BE2C (cell line): ENCODE measurements at regions not wholly inside any gene's neighbourhood (a gene's known extent, or its start where the extent isn't known, plus 50 kb on each side); places are given as distances from the start of the nearest gene placed in this dataset.

Experiments
- DNase-seq: peaks from one replicate; pipeline ENCODE4 v3.0.0-alpha.2; 2020
- H3K27me3 ChIP-seq: fragments of 250-450 bp; sonication (Bioruptor Pico); 2 replicates; pipeline ENCODE4 v1.5.1; 2020; ENCODE audit warnings: mild to moderate bottlenecking
- H3K36me3 ChIP-seq: fragments of 250-450 bp; sonication (Bioruptor Pico); 2 replicates; pipeline ENCODE4 v1.5.1; 2020; ENCODE audit warnings: mild to moderate bottlenecking
- H3K4me1 ChIP-seq: fragments of 250-450 bp; sonication (Bioruptor Pico); 2 replicates; pipeline ENCODE4 v1.5.1; 2020
- H3K4me3 ChIP-seq: 2 replicates; pipeline ENCODE4 v1.5.1; 2011; ENCODE audit warnings: low read depth, low read length
- H3K9me3 ChIP-seq: fragments of 250-450 bp; sonication (Bioruptor Pico); 2 replicates; pipeline ENCODE4 v1.5.1; 2020
- TF ChIP-seq, protein P1 (sequence below): IDR thresholded peaks from 2 replicates; pipeline ENCODE4 v1.5.1; 2012; ENCODE audit warnings: mild to moderate bottlenecking, low read depth, low read length

- Histone ChIP-seq H3K36me3 (no peaks in the 10 kb centered on the region), H3K27me3 (no peaks in the 10 kb centered on the region), H3K4me1 (no peaks in the 10 kb centered on the region), H3K4me3 (no peak overlapping the region), H3K9me3 (no peaks in the 10 kb centered on the region)
- TF ChIP-seq, protein P1, sequence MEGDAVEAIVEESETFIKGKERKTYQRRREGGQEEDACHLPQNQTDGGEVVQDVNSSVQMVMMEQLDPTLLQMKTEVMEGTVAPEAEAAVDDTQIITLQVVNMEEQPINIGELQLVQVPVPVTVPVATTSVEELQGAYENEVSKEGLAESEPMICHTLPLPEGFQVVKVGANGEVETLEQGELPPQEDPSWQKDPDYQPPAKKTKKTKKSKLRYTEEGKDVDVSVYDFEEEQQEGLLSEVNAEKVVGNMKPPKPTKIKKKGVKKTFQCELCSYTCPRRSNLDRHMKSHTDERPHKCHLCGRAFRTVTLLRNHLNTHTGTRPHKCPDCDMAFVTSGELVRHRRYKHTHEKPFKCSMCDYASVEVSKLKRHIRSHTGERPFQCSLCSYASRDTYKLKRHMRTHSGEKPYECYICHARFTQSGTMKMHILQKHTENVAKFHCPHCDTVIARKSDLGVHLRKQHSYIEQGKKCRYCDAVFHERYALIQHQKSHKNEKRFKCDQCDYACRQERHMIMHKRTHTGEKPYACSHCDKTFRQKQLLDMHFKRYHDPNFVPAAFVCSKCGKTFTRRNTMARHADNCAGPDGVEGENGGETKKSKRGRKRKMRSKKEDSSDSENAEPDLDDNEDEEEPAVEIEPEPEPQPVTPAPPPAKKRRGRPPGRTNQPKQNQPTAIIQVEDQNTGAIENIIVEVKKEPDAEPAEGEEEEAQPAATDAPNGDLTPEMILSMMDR, result peak; percentile 89
- DNase-seq, result peak; percentile 84
These were observed 82.2 kb upstream of the SEPTIN5 start for GRCh38 chr22:19631899-19632667.

DNA sequence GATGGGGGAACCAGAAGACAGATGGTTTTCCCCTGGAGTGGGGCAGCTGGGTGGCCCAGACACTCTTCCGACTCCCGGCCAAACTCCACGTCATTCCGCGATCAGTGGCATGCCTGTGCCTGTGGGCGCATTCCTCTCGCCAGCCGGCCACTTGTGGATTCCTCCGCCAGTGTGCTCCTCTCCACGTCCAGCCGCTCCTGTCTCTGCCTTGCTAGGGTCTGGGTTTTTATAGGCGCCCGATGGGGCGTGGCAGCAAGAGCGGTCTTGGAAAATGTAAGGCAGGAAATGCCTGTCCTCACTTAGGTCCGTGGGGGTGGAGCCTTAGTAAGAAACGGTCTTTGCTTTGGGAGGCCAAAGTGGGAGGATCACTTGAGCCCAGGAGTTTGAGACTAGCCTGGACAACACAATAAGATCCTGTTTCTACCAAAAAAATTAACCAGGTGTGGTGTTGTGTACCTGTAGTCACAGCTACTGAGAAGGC, 81.6 kb upstream of the SEPTIN5 start:
- no peak for DNase-seq
- Histone ChIP-seq H3K4me1 (no peaks in the 10 kb centered on the region), H3K36me3 (no peaks in the 10 kb centered on the region), H3K4me3 (no peak overlapping the region), H3K27me3 (no peaks in the 10 kb centered on the region), H3K9me3 (no peaks in the 10 kb centered on the region)
- TF ChIP-seq, protein P1, result no peak

DNA sequence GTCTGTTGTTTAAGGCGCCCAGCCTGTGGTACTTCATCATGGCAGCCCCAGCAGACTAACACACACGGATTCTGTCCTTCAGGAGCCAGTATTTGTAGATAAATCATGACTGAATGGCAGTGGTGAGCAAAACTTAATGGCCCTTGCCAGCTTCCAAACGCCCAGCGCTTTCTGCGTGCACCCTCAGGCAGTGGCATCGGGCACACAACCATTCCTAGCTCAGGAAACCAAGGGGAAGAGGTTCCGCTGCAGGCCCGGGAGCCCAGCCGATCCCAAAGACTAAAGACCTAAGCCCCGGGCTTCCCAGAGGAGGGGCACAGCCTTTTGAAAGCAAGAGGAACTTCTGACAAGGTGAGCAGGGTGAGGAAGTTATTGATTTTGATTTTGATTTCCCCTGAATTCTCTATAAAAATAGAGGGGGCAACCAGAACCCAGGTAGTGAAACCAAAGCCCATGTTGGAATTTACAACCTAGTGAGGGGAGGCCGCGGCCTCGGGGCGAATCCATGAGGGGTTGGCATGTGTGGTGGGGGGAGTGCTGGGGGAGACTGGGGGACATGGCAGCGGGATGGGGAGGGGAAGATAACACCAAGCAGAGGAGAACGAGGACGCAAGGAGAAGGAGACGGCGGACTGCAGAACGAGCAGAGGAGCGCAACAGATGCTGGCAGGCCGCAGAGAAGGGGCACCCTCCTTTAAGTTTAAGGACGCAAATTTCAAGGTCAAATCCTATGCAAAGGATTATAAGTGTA, 79.9 kb upstream of the SEPTIN5 start:
- no peaks in the 10 kb centered on the region for H3K36me3 ChIP-seq
- DNase-seq, result no peak
- H3K9me3 ChIP-seq, result no peaks in the 10 kb centered on the region
- H3K4me1 ChIP-seq, result no peaks in the 10 kb centered on the region
- TF ChIP-seq, protein P1, result no peak
- H3K4me3 ChIP-seq, result no peak overlapping the region
- no peaks in the 10 kb centered on the region for H3K27me3 ChIP-seq

GRCh38 chr22:19635644-19636043, 78.7 kb upstream of the SEPTIN5 start:
- TF ChIP-seq, protein P1, result no peak
- no peaks in the 10 kb centered on the region for H3K27me3 ChIP-seq
- H3K36me3 ChIP-seq, result no peaks in the 10 kb centered on the region
- H3K4me3 ChIP-seq, result no peak overlapping the region
- no peaks in the 10 kb centered on the region for H3K9me3 ChIP-seq
- DNase-seq, result no peak
- no peaks in the 10 kb centered on the region for H3K4me1 ChIP-seq

- no peaks in the 10 kb centered on the region for H3K27me3 ChIP-seq
- TF ChIP-seq, protein P1, result no peak
- H3K9me3 ChIP-seq, result no peaks in the 10 kb centered on the region
- H3K4me3 ChIP-seq, result no peak overlapping the region
- DNase-seq, result no peak
- no peaks in the 10 kb centered on the region for H3K4me1 ChIP-seq
- H3K36me3 ChIP-seq, result no peaks in the 10 kb centered on the region
These were observed 77.5 kb upstream of the SEPTIN5 start for GRCh38 chr22:19636696-19637407.
